ENCODE measurements at regions not wholly inside any gene's neighbourhood (a gene's known extent, or its start where the extent isn't known, plus 50 kb on each side); places are given as distances from the start of the nearest gene placed in this dataset.

DNA sequence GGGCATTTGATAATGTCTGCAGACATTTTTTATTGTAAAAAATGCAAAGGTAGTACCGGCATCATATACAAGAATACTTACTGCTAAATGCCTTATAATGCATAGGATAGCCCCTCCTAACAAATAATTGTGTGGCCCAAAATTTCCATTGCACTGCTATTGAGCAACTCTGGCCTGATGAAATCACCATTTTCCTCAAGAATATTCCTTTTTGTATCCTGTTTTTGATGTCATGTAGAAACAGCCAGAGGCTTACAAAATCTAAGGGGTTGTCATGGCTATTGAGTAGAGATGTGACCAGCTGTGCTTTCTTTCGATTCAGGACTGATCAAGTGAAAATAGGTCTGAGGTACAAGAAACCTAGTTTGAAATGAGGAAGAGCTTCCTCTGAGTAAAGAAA lies 854.3 kb downstream of the KCNA4 start:
- TF ChIP-seq, protein P1, sequence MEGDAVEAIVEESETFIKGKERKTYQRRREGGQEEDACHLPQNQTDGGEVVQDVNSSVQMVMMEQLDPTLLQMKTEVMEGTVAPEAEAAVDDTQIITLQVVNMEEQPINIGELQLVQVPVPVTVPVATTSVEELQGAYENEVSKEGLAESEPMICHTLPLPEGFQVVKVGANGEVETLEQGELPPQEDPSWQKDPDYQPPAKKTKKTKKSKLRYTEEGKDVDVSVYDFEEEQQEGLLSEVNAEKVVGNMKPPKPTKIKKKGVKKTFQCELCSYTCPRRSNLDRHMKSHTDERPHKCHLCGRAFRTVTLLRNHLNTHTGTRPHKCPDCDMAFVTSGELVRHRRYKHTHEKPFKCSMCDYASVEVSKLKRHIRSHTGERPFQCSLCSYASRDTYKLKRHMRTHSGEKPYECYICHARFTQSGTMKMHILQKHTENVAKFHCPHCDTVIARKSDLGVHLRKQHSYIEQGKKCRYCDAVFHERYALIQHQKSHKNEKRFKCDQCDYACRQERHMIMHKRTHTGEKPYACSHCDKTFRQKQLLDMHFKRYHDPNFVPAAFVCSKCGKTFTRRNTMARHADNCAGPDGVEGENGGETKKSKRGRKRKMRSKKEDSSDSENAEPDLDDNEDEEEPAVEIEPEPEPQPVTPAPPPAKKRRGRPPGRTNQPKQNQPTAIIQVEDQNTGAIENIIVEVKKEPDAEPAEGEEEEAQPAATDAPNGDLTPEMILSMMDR (IDR thresholded peaks at IDR 0.05) = no peak
- no peak for TF ChIP-seq SIN3A (IDR thresholded peaks at IDR 0.05; ENCODE audit: borderline replicate concordance, insufficient read depth, low read depth, low read length)
